ENCODE measurements at regions not wholly inside any gene's neighbourhood (a gene's known extent, or its start where the extent isn't known, plus 50 kb on each side); places are given as distances from the start of the nearest gene placed in this dataset.

GRCh38 chr5:82389347-82389746 is 111.2 kb upstream of the RPS23 start:
- Histone ChIP-seq H3K27me3 (replicated peaks; ENCODE audit: control insufficient read depth, insufficient read depth, low read length) (no peaks in the 10 kb centered on the region), H3K4me1 (ENCODE audit: control insufficient read depth, insufficient read depth, low read length) (peaks cover 32% of the 10 kb centered on the region), H3K4me3 (ENCODE audit: low read length) (peak overlapping the region; percentile 23), H3K9me3 (ENCODE audit: control insufficient read depth, low read length) (no peaks in the 10 kb centered on the region), H3K36me3 (ENCODE audit: control insufficient read depth, insufficient read depth, low read length, severe bottlenecking) (no peaks in the 10 kb centered on the region), H3K9ac (ENCODE audit: low read length) (peak overlapping the region; percentile 71)
- no peak for DNase-seq (ENCODE audit: low read depth)

GRCh38 chr5:82388181-82388580 is 110.0 kb upstream of the RPS23 start:
- Histone ChIP-seq H3K27me3 (replicated peaks; ENCODE audit: control insufficient read depth, insufficient read depth, low read length) (no peaks in the 10 kb centered on the region), H3K9ac (ENCODE audit: low read length) (no peak overlapping the region), H3K36me3 (ENCODE audit: control insufficient read depth, insufficient read depth, low read length, severe bottlenecking) (no peaks in the 10 kb centered on the region), H3K9me3 (ENCODE audit: control insufficient read depth, low read length) (no peaks in the 10 kb centered on the region), H3K4me3 (ENCODE audit: low read length) (no peak overlapping the region), H3K4me1 (ENCODE audit: control insufficient read depth, insufficient read depth, low read length) (peaks cover 40% of the 10 kb centered on the region)
- DNase-seq (ENCODE audit: low read depth) = peak; percentile 67

DNA sequence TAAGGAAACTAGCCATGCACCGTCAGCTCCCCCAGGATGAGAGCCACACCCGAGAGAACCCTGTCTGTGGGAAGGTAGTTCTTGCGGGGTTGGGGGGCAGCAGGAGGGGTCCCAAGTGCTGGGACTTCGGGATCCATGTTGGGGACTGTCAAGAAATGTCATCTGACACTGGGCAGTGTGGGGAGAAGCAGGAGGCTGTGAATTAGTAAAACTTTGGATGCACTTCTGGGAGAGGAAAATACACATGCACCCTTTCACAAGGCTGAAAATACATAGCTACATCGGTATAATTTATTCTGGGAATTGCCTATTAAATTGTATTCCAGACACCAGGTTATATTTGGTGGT is 109.6 kb upstream of the RPS23 start:
- H3K36me3 ChIP-seq (ENCODE audit: control insufficient read depth, insufficient read depth, low read length, severe bottlenecking) = no peaks in the 10 kb centered on the region
- H3K4me3 ChIP-seq (ENCODE audit: low read length) = no peak overlapping the region
- no peaks in the 10 kb centered on the region for H3K27me3 ChIP-seq (replicated peaks; ENCODE audit: control insufficient read depth, insufficient read depth, low read length)
- no peak for DNase-seq (ENCODE audit: low read depth)
- H3K4me1 ChIP-seq (ENCODE audit: control insufficient read depth, insufficient read depth, low read length) = peaks cover 40% of the 10 kb centered on the region
- no peak overlapping the region for H3K9ac ChIP-seq (ENCODE audit: low read length)
- H3K9me3 ChIP-seq (ENCODE audit: control insufficient read depth, low read length) = no peaks in the 10 kb centered on the region

DNA sequence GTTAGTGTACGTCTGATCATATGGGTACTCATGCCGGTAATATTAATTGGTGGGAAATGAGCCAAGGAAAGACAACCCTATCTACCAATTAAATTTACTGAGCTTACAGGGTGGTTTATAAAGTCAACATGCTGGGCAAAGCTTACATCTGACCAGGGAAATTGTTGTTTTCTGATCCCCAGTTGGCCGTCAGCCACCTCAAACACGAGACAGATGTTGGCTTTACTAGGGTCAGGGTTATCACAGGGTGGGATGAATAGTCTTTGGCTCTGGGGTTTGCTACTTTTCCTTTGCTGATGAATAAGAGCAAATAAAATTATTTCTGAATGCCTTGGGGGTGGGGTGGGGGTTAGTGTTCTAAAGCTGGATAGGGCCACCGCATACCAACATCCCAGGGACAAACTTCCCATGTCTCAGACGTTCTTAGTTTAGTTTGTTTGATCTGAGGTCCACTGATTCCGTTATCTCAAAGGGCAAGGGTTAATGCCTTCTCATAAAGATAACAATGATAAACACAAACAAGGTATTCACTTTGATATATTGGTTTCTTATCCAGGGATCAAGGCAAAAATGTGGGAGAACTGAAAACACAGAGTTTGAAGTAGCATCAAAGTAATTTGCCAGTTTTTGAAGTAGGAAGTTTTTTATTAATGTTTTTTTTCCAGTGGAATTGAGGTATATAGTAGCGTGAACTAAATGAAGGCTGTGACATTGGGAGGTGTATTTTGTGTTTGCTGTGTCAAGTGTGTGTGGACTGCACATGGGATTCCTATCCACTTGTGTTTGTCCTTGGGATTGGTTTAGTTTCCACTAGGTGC is 109.1 kb upstream of the RPS23 start:
- H3K27me3 ChIP-seq (replicated peaks; ENCODE audit: control insufficient read depth, insufficient read depth, low read length) = no peaks in the 10 kb centered on the region
- H3K4me3 ChIP-seq (ENCODE audit: low read length) = no peak overlapping the region
- H3K9me3 ChIP-seq (ENCODE audit: control insufficient read depth, low read length) = no peaks in the 10 kb centered on the region
- H3K36me3 ChIP-seq (ENCODE audit: control insufficient read depth, insufficient read depth, low read length, severe bottlenecking) = no peaks in the 10 kb centered on the region
- no peak overlapping the region for H3K9ac ChIP-seq (ENCODE audit: low read length)
- no peak for DNase-seq (ENCODE audit: low read depth)
- H3K4me1 ChIP-seq (ENCODE audit: control insufficient read depth, insufficient read depth, low read length) = peaks cover 40% of the 10 kb centered on the region

GRCh38 chr5:82386576-82386975 is 108.4 kb upstream of the RPS23 start:
- H3K4me1 ChIP-seq (ENCODE audit: control insufficient read depth, insufficient read depth, low read length) = peaks cover 40% of the 10 kb centered on the region
- no peak for DNase-seq (ENCODE audit: low read depth)
- H3K9ac ChIP-seq (ENCODE audit: low read length) = no peak overlapping the region
- no peaks in the 10 kb centered on the region for H3K27me3 ChIP-seq (replicated peaks; ENCODE audit: control insufficient read depth, insufficient read depth, low read length)
- no peaks in the 10 kb centered on the region for H3K36me3 ChIP-seq (ENCODE audit: control insufficient read depth, insufficient read depth, low read length, severe bottlenecking)
- H3K9me3 ChIP-seq (ENCODE audit: control insufficient read depth, low read length) = no peaks in the 10 kb centered on the region
- no peak overlapping the region for H3K4me3 ChIP-seq (ENCODE audit: low read length)

GRCh38 chr5:82384034-82384750 is 106.0 kb upstream of the RPS23 start:
- Histone ChIP-seq H3K4me3 (ENCODE audit: low read length) (peak overlapping the region; percentile 17), H3K4me1 (ENCODE audit: control insufficient read depth, insufficient read depth, low read length) (peaks cover 35% of the 10 kb centered on the region), H3K9me3 (ENCODE audit: control insufficient read depth, low read length) (no peaks in the 10 kb centered on the region), H3K27me3 (replicated peaks; ENCODE audit: control insufficient read depth, insufficient read depth, low read length) (no peaks in the 10 kb centered on the region), H3K36me3 (ENCODE audit: control insufficient read depth, insufficient read depth, low read length, severe bottlenecking) (no peaks in the 10 kb centered on the region), H3K9ac (ENCODE audit: low read length) (peak overlapping the region; percentile 27)
- no peak for DNase-seq (ENCODE audit: low read depth)

DNA sequence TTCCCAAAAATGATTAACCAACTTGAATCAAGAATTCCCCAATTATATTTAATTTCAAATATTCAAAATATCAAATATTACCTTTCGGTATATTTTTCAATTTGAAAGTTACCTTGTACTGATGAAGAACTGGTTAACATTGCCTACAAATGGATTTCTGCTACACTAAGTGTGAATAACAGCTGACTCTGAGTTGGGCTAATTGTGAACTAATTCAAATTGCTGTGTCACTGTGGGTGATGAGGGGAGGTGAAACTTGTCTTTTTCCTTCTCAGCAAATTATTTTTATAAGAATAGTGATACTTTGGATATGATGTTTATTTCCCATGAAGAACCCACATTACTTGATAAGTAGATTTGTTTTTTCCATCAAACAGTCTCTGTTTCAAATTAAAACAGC is 103.4 kb upstream of the RPS23 start:
- Histone ChIP-seq H3K9me3 (ENCODE audit: control insufficient read depth, low read length) (no peaks in the 10 kb centered on the region), H3K27me3 (replicated peaks; ENCODE audit: control insufficient read depth, insufficient read depth, low read length) (no peaks in the 10 kb centered on the region), H3K36me3 (ENCODE audit: control insufficient read depth, insufficient read depth, low read length, severe bottlenecking) (no peaks in the 10 kb centered on the region), H3K4me1 (ENCODE audit: control insufficient read depth, insufficient read depth, low read length) (peaks cover 15% of the 10 kb centered on the region), H3K4me3 (ENCODE audit: low read length) (no peak overlapping the region), H3K9ac (ENCODE audit: low read length) (no peak overlapping the region)
- no peak for DNase-seq (ENCODE audit: low read depth)

DNA sequence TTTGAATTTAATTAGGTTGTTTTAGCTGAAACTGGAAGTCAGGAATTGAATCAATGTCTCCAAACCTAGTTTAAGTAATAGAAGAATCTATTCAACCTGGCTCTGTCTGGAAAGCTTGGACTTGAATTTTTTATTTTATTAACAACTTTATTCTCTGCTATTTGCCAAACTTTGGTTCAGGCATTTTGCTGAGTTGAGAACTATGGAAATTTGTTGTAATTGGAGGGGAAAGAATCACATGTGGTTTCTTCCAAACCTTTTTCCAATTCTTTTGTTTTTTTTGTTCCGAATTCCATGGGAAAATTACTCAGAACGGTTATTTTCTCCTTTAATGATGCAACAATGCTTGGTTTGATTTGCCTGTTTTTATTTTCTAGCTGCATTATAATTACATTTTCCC is 98.2 kb upstream of the RPS23 start:
- Histone ChIP-seq H3K9ac (ENCODE audit: low read length) (no peak overlapping the region), H3K36me3 (ENCODE audit: control insufficient read depth, insufficient read depth, low read length, severe bottlenecking) (no peaks in the 10 kb centered on the region), H3K4me1 (ENCODE audit: control insufficient read depth, insufficient read depth, low read length) (no peaks in the 10 kb centered on the region), H3K27me3 (replicated peaks; ENCODE audit: control insufficient read depth, insufficient read depth, low read length) (no peaks in the 10 kb centered on the region), H3K4me3 (ENCODE audit: low read length) (no peak overlapping the region), H3K9me3 (ENCODE audit: control insufficient read depth, low read length) (no peaks in the 10 kb centered on the region)
- no peak for DNase-seq (ENCODE audit: low read depth)

DNA sequence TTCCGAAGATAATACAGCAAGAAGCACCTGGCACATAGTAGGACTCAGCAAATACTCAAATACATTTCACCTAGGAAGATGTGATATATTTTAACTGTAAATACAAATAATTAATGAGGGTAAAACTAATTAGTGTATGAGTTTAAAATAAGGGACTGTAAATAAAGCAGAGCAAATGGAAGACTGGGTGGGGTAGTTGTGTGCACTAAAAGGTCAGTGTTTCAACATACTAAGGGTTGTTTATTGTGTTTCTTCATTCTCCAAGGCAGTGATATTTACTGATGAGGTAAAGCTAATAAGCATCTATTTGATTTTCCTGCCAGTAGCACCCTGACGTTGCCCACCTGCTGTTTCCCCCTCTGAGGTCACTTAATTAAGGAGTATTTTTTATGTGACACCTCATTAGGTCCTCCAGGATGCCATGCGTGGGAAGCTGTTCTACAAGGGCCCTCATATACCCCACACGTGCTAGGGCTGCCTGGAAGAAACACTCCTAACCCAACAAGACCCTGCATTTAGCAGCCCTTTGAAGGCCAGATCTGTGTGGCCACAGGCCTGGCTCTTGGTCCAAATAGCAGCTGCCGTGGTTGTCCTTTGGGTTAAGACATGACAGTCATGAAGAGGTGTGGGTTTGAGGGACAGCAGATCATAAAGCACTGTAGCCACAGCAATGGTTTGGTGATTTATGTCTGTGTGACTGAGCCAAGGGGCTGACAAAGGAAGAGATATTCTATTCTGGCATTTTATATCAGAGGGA is 97.5 kb upstream of the RPS23 start:
- no peaks in the 10 kb centered on the region for H3K4me1 ChIP-seq (ENCODE audit: control insufficient read depth, insufficient read depth, low read length)
- no peaks in the 10 kb centered on the region for H3K27me3 ChIP-seq (replicated peaks; ENCODE audit: control insufficient read depth, insufficient read depth, low read length)
- no peaks in the 10 kb centered on the region for H3K9me3 ChIP-seq (ENCODE audit: control insufficient read depth, low read length)
- H3K9ac ChIP-seq (ENCODE audit: low read length) = no peak overlapping the region
- DNase-seq (ENCODE audit: low read depth) = no peak
- no peak overlapping the region for H3K4me3 ChIP-seq (ENCODE audit: low read length)
- H3K36me3 ChIP-seq (ENCODE audit: control insufficient read depth, insufficient read depth, low read length, severe bottlenecking) = no peaks in the 10 kb centered on the region

DNA sequence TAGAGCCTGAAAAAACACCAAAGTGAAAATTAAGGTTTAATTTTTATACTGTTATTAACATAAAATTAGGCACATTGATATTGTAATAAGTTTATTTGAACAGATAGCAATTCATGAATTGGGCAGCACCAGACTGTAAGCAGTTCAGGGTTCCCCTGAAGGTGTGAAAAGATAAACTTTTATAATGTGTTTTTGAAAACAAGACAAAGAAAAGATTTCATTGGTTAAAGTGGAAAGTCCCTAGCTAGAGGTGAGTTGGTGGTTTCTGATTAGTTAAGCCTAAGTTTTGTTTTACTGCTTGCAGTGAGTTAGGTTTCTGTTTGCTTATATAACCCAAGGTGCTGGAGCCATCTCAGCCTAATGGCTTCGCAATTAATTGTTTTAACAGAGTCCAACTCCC is 96.5 kb upstream of the RPS23 start:
- H3K27me3 ChIP-seq (replicated peaks; ENCODE audit: control insufficient read depth, insufficient read depth, low read length) = no peaks in the 10 kb centered on the region
- DNase-seq (ENCODE audit: low read depth) = no peak
- no peak overlapping the region for H3K9ac ChIP-seq (ENCODE audit: low read length)
- H3K36me3 ChIP-seq (ENCODE audit: control insufficient read depth, insufficient read depth, low read length, severe bottlenecking) = no peaks in the 10 kb centered on the region
- no peaks in the 10 kb centered on the region for H3K4me1 ChIP-seq (ENCODE audit: control insufficient read depth, insufficient read depth, low read length)
- H3K9me3 ChIP-seq (ENCODE audit: control insufficient read depth, low read length) = no peaks in the 10 kb centered on the region
- H3K4me3 ChIP-seq (ENCODE audit: low read length) = no peak overlapping the region

DNA sequence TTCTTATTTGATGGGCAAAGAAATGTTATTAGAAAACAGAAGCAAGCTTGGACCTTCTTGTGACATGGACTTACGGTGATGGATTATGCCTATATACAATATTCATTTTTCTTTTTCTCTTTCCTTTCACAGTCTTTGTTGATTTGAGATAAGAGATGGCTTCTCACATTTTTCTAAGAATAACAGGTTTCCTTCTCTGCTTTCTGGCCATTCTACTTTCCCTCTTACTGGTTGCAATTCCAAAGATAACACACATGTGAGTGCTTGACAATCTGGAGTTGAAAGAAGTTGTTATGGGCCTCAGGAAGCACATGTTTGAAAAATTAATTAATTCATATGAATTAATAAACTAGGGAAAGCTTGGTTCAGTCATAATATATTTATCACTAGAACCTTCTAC is 89.8 kb upstream of the RPS23 start:
- no peaks in the 10 kb centered on the region for H3K9me3 ChIP-seq (ENCODE audit: control insufficient read depth, low read length)
- no peak overlapping the region for H3K9ac ChIP-seq (ENCODE audit: low read length)
- no peak for DNase-seq (ENCODE audit: low read depth)
- no peaks in the 10 kb centered on the region for H3K27me3 ChIP-seq (replicated peaks; ENCODE audit: control insufficient read depth, insufficient read depth, low read length)
- no peak overlapping the region for H3K4me3 ChIP-seq (ENCODE audit: low read length)
- no peaks in the 10 kb centered on the region for H3K36me3 ChIP-seq (ENCODE audit: control insufficient read depth, insufficient read depth, low read length, severe bottlenecking)
- no peaks in the 10 kb centered on the region for H3K4me1 ChIP-seq (ENCODE audit: control insufficient read depth, insufficient read depth, low read length)
